ENCODE measurements at regions not wholly inside any gene's neighbourhood (a gene's known extent, or its start where the extent isn't known, plus 50 kb on each side); places are given as distances from the start of the nearest gene placed in this dataset.

DNA sequence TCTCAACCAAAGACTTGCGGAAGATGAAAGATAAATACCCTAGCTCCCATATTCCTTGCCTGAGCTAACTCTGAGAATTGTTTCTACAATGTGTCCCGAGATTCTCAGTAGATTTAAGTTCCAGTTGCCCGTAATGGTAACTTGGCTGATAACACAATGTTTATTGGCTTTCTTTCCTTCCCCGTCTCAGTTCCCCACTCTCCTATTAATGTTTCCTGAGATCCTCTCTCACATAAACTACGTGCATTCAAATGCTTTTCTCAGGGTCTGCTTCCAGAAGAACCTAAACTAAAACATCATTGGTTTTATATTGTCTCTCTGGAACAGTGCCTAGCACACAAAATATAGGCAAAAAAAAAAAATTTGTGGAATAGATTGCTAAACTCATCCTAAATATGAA lies 794.2 kb upstream of the ADGRL2 start:
- no peak overlapping the region for H3K27ac Mint-ChIP-seq (ENCODE audit: unreplicated experiment)

DNA sequence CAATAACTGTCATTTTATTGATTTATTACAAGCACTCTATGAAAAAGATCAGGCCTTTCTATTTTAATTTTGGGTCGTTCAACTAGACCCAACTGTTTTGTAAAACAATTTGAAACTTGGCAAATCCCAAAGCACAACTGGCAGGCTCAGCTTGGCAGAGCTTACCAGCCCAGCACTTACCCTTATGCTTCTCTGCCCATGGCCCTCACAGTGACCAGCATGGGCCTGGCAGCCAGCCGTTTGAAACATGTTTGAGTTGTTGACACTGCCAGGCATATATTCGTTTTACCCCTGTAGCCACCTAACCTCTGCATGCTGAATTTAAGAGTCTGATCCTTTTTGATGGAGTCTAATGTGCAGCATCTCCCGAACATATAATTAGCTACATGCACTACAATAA lies 796.7 kb upstream of the ADGRL2 start:
- TF ChIP-seq, protein P1, sequence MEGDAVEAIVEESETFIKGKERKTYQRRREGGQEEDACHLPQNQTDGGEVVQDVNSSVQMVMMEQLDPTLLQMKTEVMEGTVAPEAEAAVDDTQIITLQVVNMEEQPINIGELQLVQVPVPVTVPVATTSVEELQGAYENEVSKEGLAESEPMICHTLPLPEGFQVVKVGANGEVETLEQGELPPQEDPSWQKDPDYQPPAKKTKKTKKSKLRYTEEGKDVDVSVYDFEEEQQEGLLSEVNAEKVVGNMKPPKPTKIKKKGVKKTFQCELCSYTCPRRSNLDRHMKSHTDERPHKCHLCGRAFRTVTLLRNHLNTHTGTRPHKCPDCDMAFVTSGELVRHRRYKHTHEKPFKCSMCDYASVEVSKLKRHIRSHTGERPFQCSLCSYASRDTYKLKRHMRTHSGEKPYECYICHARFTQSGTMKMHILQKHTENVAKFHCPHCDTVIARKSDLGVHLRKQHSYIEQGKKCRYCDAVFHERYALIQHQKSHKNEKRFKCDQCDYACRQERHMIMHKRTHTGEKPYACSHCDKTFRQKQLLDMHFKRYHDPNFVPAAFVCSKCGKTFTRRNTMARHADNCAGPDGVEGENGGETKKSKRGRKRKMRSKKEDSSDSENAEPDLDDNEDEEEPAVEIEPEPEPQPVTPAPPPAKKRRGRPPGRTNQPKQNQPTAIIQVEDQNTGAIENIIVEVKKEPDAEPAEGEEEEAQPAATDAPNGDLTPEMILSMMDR (IDR thresholded peaks at IDR 0.05; ENCODE audit: unreplicated experiment): no peak
- peaks cover 2% of the 10 kb centered on the region for H3K9me3 Mint-ChIP-seq (ENCODE audit: low read depth, unreplicated experiment)
- intact Hi-C loops (cut with micrococcal nuclease; ENCODE audit: unreplicated experiment): no loop called here
- CTCF ChIA-PET: interaction anchor here (0.7 kb wide), 2 partner anchors 240 to 1754 kb away, joined by 3 read pairs; no protein-coding TSS in a partner anchor
- H3K4me3 Mint-ChIP-seq (ENCODE audit: low read depth, unreplicated experiment): no peak overlapping the region
- H3K27me3 Mint-ChIP-seq (ENCODE audit: unreplicated experiment): no peaks in the 10 kb centered on the region
- no peak overlapping the region for H3K27ac Mint-ChIP-seq (ENCODE audit: unreplicated experiment)
- no peaks in the 10 kb centered on the region for H3K4me1 Mint-ChIP-seq (ENCODE audit: low read depth, unreplicated experiment)
- DNase-seq: no peak
- H3K36me3 Mint-ChIP-seq (ENCODE audit: insufficient read depth, unreplicated experiment): no peaks in the 10 kb centered on the region
- BruUV-seq (replicated peaks): no TSS peak

More for the DNA sequence above, 794.2 kb upstream of the ADGRL2 start:
- no TSS peak for BruUV-seq (replicated peaks)
- Mint-ChIP-seq H3K4me1 (ENCODE audit: low read depth, unreplicated experiment) (no peaks in the 10 kb centered on the region), H3K9me3 (ENCODE audit: low read depth, unreplicated experiment) (peaks cover 2% of the 10 kb centered on the region), H3K36me3 (ENCODE audit: insufficient read depth, unreplicated experiment) (no peaks in the 10 kb centered on the region), H3K4me3 (ENCODE audit: low read depth, unreplicated experiment) (no peak overlapping the region), H3K27me3 (ENCODE audit: unreplicated experiment) (no peaks in the 10 kb centered on the region)
- no peak for DNase-seq
- CTCF ChIA-PET: no interaction called here
- intact Hi-C loops (cut with micrococcal nuclease; ENCODE audit: unreplicated experiment): no loop called here
- TF ChIP-seq, protein P1 (IDR thresholded peaks at IDR 0.05; ENCODE audit: unreplicated experiment): no peak

DNA sequence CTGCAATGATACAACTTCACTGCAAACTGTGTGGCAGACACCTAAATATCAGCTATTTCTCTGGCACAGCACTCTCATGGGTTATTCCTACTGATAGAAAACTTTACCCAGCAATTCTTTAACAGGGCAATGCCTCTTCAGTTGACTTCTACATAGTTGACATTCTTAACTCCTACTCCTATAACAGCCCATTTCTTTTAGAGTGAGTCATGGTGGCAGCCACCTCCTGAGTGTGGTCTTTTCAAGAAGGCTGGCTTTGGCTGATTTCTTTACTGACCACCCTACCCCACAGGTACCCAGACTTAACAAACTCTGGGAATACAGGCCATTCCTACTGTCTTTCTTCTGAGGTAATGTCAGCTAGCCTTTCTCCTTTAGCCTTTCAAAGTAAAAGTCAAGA lies 805.8 kb upstream of the ADGRL2 start:
- Mint-ChIP-seq H3K4me1 (ENCODE audit: low read depth, unreplicated experiment) (peaks cover 15% of the 10 kb centered on the region), H3K36me3 (ENCODE audit: insufficient read depth, unreplicated experiment) (no peaks in the 10 kb centered on the region), H3K27ac (ENCODE audit: unreplicated experiment) (no peak overlapping the region), H3K4me3 (ENCODE audit: low read depth, unreplicated experiment) (no peak overlapping the region), H3K27me3 (ENCODE audit: unreplicated experiment) (no peaks in the 10 kb centered on the region), H3K9me3 (ENCODE audit: low read depth, unreplicated experiment) (no peaks in the 10 kb centered on the region)
- BruUV-seq (replicated peaks): no TSS peak
- intact Hi-C loops (cut with micrococcal nuclease; ENCODE audit: unreplicated experiment): no loop called here
- no peak for DNase-seq
- CTCF ChIA-PET: no interaction called here
- TF ChIP-seq, protein P1 (IDR thresholded peaks at IDR 0.05; ENCODE audit: unreplicated experiment): no peak

DNA sequence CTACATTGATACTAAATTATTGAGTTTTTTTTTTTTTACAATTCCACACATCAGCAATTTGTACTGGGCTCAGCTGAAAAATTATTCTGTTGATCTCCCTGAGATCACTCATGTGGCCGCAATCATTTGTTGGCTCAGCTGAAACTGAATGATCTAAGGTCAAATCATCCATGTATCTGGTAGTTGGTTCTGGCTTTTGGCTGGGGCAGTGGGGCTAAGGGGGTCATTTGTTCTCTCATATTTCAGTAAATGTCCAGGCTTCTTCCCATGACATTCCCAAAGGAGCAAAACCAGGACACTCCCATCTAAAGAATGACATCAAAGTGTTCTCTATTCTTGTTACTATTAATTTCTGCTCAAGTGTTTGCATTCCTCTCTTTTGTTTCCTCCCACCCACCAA lies 806.7 kb upstream of the ADGRL2 start:
- Mint-ChIP-seq H3K4me3 (ENCODE audit: low read depth, unreplicated experiment) (no peak overlapping the region), H3K27ac (ENCODE audit: unreplicated experiment) (no peak overlapping the region), H3K4me1 (ENCODE audit: low read depth, unreplicated experiment) (peaks cover 15% of the 10 kb centered on the region), H3K9me3 (ENCODE audit: low read depth, unreplicated experiment) (no peaks in the 10 kb centered on the region), H3K27me3 (ENCODE audit: unreplicated experiment) (no peaks in the 10 kb centered on the region), H3K36me3 (ENCODE audit: insufficient read depth, unreplicated experiment) (no peaks in the 10 kb centered on the region)
- no peak for DNase-seq
- intact Hi-C loops (cut with micrococcal nuclease; ENCODE audit: unreplicated experiment): no loop called here
- CTCF ChIA-PET: no interaction called here
- TF ChIP-seq, protein P1 (IDR thresholded peaks at IDR 0.05; ENCODE audit: unreplicated experiment): no peak
- BruUV-seq (replicated peaks): no TSS peak
